Transverse colon (tissue), 4 donors: ENCODE measurements at regions not wholly inside any gene's neighbourhood (a gene's known extent, or its start where the extent isn't known, plus 50 kb on each side); places are given as distances from the start of the nearest gene placed in this dataset.

ENCODE experiments used
- DNase-seq: peaks from one replicate; pipeline ENCODE4 v3.0.0-alpha.2; 2019
- H3K27ac ChIP-seq, 4 donors: fragments of 200-600 bp; sonication (generic); 2 replicates each; pipeline ENCODE4 v1.5.1; 2016 to 2018; ENCODE audit warnings: inconsistent platforms in 4 of 4
- H3K27me3 ChIP-seq: fragments of 200-600 bp; sonication (generic); 2 replicates; pipeline ENCODE4 v1.5.1; 2017; ENCODE audit warnings: inconsistent platforms
- H3K36me3 ChIP-seq, 4 donors: fragments of 200-600 bp; sonication (generic); 2 replicates each; pipeline ENCODE4 v1.5.1; 2017 to 2019; ENCODE audit warnings: inconsistent platforms in 4 of 4
- H3K4me1 ChIP-seq, 4 donors: fragments of 200-600 bp; sonication (generic); 2 replicates each; pipeline ENCODE4 v1.5.1; 2017 to 2020; ENCODE audit warnings: inconsistent platforms in 4 of 4
- H3K4me3 ChIP-seq, 4 donors: fragments of 200-600 bp; sonication (generic); 1 replicate in 1 of 4; 2 replicates in 3 of 4; pipeline versions ENCODE4 v1.5.1 to v1.6.1; 2017 to 2019; ENCODE audit warnings: inconsistent platforms in 4 of 4
- H3K9me3 ChIP-seq, 2 donors: fragments of 200-600 bp; sonication (generic); 2 replicates each; pipeline ENCODE4 v1.5.1; 2017 to 2019; ENCODE audit warnings: inconsistent platforms in 2 of 2
- CTCF ChIP-seq, 5 experiments: fragments of 200-600 bp in 3 of 5; fragments of 450-650 bp in 2 of 5; sonication (generic) in 3 of 5; IDR thresholded peaks; 1 replicate in 2 of 5; 2 replicates in 3 of 5; pipeline ENCODE4 v1.5.1; 2016 to 2017; ENCODE audit warnings: antibody characterized with exemption in 5 of 5, inconsistent platforms in 3 of 5, mild to moderate bottlenecking in 2 of 5, moderate library complexity in 1 of 5
- EP300 ChIP-seq: sonication (generic); formaldehyde crosslinking; IDR thresholded peaks from one replicate; pipeline ENCODE4 v1.6.1; 2017; ENCODE audit warnings: antibody characterized with exemption, low read depth
- POLR2A ChIP-seq: fragments of 450-650 bp; IDR thresholded peaks from one replicate; pipeline ENCODE4 v1.6.1; 2016; ENCODE audit warnings: antibody characterized with exemption, mild to moderate bottlenecking, moderate library complexity
- POLR2AphosphoS5 ChIP-seq, 3 donors: sonication (generic); formaldehyde crosslinking; IDR thresholded peaks; one replicate each; pipeline ENCODE4 v1.6.1; 2016; ENCODE audit warnings: antibody characterized with exemption in 3 of 3
- WGBS, 2 donors: methylation state at CpG; one replicate each; pipeline ENCODE4 v1.1.5; 2018; ENCODE audit warnings: low coverage in 1 of 2; 5-methylcytosine and 5-hydroxymethylcytosine counted together
- in situ Hi-C, 4 donors: fragments of 200-750 bp; cut with MboI; loops; one replicate each; pipeline versions ENCODE4 v1.15.0 to v1.15.1; 2017; ENCODE audit warnings: low sequenced_read_pairs in 3 of 4, low pct_ligation_motif_present in 1 of 4, low pct_unique_long_range_greater_than_20kb in 1 of 4
- intact Hi-C: fragments of 100-400 bp; cut with DNase I; formaldehyde crosslinking; loops from one replicate; pipeline ENCODE4 v1.15.1; 2023; ENCODE audit warnings: low total_unique reads

DNA sequence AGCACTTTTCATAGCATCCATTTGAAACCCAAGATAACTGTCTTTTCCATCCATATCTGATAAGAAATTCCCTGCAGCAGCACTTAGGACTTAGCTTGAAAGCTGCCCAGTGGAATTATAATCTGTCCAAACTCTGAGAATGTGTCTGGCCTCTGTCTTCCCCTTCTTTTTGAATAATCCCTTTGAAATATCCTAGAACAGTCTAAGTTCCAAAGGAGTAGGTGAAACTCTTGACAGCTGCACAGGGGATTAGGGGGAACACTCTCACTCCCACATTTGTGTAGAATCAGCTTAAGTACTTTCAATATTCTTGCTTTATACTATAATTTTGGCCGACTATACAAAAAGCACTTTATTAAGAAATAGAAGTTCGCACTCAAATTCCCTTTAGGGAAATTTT, 157.7 kb downstream of the PAPSS1 start:
- no peak overlapping the region for H3K4me3 ChIP-seq
- no peak for DNase-seq
- no peak overlapping the region for H3K27ac ChIP-seq
- intact Hi-C loops (no loop called here), in situ Hi-C loops (no loop called here)
- no peaks in the 10 kb centered on the region for H3K4me1 ChIP-seq
- H3K36me3 ChIP-seq: no peaks in the 10 kb centered on the region
- no peak for TF ChIP-seq POLR2AphosphoS5 (IDR thresholded peaks at IDR 0.05)
- TF ChIP-seq CTCF (IDR thresholded peaks at IDR 0.05): no peak
- no peak for TF ChIP-seq EP300
- TF ChIP-seq POLR2A: no peak
- 92 to 100% methylated on average over 2 of the region's 2 CpGs for WGBS, 2 donors
- H3K27me3 ChIP-seq: no peaks in the 10 kb centered on the region
- no peaks in the 10 kb centered on the region for H3K9me3 ChIP-seq

GRCh38 chr4:107561481-107561880, 158.6 kb downstream of the PAPSS1 start:
- in situ Hi-C loops: no loop called here
- H3K4me3 ChIP-seq: no peak overlapping the region
- intact Hi-C loops: no loop called here
- TF ChIP-seq EP300 (no peak), CTCF (IDR thresholded peaks at IDR 0.05) (no peak), POLR2A (no peak), POLR2AphosphoS5 (IDR thresholded peaks at IDR 0.05) (no peak)
- 68 to 84% methylated on average over 4 of the region's 4 CpGs for WGBS, 2 donors
- H3K4me1 ChIP-seq: no peaks in the 10 kb centered on the region
- H3K27ac ChIP-seq: no peak overlapping the region
- DNase-seq: no peak
- H3K36me3 ChIP-seq: no peaks in the 10 kb centered on the region
- no peaks in the 10 kb centered on the region for H3K9me3 ChIP-seq
- no peaks in the 10 kb centered on the region for H3K27me3 ChIP-seq

DNA sequence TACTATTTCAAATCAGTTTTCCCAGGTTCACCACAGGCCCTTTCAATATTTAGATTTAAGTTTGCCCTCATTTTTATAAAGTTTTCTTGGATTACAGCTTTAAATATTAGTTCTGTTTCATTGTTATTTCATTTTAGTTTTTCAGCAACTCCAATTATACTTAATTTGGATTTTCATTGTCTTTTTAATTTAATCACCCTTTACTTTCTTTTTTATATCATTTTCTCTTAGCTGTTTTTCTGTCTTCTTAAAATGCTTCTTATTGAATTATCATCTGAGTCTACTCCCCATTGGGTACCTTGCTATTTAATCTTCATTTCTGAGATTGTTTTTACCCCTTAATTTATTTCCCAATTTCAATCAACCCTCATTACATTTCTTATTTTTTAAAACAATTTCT, 160.4 kb downstream of the PAPSS1 start:
- TF ChIP-seq POLR2AphosphoS5 (IDR thresholded peaks at IDR 0.05) (no peak), EP300 (no peak), POLR2A (no peak), CTCF (IDR thresholded peaks at IDR 0.05) (no peak)
- no peaks in the 10 kb centered on the region for H3K4me1 ChIP-seq
- intact Hi-C loops (no loop called here), in situ Hi-C loops (no loop called here)
- H3K27me3 ChIP-seq: no peaks in the 10 kb centered on the region
- no peak for DNase-seq
- no peak overlapping the region for H3K4me3 ChIP-seq
- no peak overlapping the region for H3K27ac ChIP-seq
- no peaks in the 10 kb centered on the region for H3K36me3 ChIP-seq
- H3K9me3 ChIP-seq: peaks cover 0 to 2% of the 10 kb centered on the region in 2 donors

- in situ Hi-C loops: no loop called here
- WGBS, 2 donors: 75 to 88% methylated on average over 3 of the region's 3 CpGs
- TF ChIP-seq EP300 (no peak), POLR2AphosphoS5 (IDR thresholded peaks at IDR 0.05) (no peak), POLR2A (no peak), CTCF (IDR thresholded peaks at IDR 0.05) (no peak)
- H3K27me3 ChIP-seq: no peaks in the 10 kb centered on the region
- no peak overlapping the region for H3K4me3 ChIP-seq
- no peak overlapping the region for H3K27ac ChIP-seq
- DNase-seq: no peak
- no peaks in the 10 kb centered on the region for H3K4me1 ChIP-seq
- H3K36me3 ChIP-seq: no peaks in the 10 kb centered on the region
- intact Hi-C loops: no loop called here
- peaks cover 0 to 4% of the 10 kb centered on the region in 2 donors for H3K9me3 ChIP-seq
Observed at GRCh38 chr4:107552306-107552705, 167.7 kb downstream of the PAPSS1 start.
